NCI-H345 (cell line): ENCODE measurements at regions not wholly inside any gene's neighbourhood (a gene's known extent, or its start where the extent isn't known, plus 50 kb on each side); places are given as distances from the start of the nearest gene placed in this dataset.
"Not testable (repeated sequence)": the region's sequence is repeated elsewhere in the genome, so short reads cannot be mapped to it uniquely, and the experiment has no call there.

ENCODE experiments used
- DNase-seq: peaks from one replicate; lab custom pipeline; 2025; lab: John Stamatoyannopoulos, UW

- no peak for DNase-seq
Observed at GRCh38 chr3:152100491-152101132, 168.1 kb upstream of the MBNL1 start.

DNA sequence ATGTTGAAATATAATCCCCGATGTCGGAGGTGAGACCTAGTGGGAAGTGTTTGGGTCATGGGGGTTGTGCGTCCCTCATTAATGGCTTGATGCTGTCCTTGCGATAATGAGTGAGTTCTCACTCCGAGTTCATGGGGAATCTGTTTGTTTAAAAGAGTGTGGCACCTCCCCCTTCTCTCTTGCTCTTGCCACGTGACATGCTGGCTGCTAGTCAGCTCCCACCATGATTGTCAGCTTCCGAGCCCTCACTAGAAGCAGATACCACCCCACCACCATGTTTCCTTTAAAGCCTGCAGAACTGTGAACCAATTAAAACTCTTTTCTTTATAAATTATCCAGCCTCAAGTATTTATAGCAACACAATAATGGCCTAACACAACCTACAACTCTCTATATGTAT lies 166.3 kb upstream of the MBNL1 start:
- no peak for DNase-seq

- DNase-seq: no peak
Observed at GRCh38 chr3:152103257-152103656, 165.5 kb upstream of the MBNL1 start.

DNA sequence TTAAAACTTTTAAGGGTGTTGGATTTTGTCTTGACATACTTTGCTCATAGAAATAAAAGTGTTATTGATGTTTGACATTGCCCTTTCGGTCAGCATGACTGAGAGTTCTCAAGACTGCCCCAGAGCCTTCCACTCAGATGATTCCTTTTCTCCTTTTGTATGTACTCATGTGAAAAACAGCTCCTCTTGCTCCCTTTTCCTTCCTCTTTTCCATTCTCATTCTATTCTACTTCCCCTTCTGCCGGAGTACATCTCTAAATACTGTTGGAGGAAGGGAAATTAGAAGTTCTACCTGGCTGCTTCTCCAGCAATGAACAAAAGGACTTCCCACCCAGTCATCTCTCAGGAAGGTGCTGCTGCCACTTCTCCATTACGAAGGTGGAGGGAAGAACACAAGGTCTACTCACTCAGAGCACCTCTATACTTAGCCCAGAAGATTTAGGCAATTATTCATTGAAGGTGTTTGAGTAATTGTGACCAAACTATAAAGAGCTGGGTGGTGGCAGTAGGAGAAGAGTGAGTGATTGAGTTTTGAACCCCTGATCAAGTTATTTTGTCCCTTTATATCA lies 163.8 kb upstream of the MBNL1 start:
- DNase-seq: no peak

- no peak for DNase-seq
Observed at GRCh38 chr3:152105446-152105845, 163.3 kb upstream of the MBNL1 start.

DNA sequence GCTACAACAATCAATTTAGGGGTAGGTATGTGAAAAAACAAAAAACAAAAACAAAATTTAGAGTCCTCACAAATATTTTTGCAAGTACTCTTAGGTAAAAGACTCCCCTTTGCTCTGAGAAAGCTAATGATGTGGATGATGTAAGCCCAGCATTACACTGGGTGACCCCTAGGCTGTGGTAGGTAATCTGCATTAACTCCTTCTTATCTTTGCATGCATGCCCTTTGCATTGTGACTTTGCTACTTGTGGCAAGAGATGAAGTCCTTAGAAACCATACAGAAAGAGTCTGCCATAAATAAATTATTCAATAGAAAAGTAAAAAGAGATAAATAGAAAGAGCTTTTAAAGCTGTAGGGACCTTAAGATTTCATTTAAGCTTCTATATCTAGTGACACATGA lies 159.7 kb upstream of the MBNL1 start:
- DNase-seq: no peak

DNA sequence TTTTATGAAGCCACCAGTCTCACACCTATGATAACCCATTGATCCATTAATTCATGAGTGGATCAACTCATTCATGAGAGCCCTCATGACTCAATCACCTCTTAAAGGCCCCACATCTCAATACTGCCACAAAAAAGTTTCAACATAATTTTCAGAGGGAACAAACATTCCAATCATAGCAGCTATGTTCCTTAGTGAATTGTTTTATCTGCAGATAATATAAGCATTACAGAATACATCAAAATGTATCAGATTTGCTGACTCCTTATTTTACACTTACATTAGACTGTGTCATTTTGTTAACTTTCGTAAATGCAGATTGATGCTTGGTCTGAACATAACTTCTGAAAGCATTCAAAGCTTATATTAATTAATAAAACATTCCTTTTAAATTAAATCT lies 155.3 kb upstream of the MBNL1 start:
- DNase-seq: no peak

GRCh38 chr3:152113992-152114651 lies 154.6 kb upstream of the MBNL1 start:
- no peak for DNase-seq

DNA sequence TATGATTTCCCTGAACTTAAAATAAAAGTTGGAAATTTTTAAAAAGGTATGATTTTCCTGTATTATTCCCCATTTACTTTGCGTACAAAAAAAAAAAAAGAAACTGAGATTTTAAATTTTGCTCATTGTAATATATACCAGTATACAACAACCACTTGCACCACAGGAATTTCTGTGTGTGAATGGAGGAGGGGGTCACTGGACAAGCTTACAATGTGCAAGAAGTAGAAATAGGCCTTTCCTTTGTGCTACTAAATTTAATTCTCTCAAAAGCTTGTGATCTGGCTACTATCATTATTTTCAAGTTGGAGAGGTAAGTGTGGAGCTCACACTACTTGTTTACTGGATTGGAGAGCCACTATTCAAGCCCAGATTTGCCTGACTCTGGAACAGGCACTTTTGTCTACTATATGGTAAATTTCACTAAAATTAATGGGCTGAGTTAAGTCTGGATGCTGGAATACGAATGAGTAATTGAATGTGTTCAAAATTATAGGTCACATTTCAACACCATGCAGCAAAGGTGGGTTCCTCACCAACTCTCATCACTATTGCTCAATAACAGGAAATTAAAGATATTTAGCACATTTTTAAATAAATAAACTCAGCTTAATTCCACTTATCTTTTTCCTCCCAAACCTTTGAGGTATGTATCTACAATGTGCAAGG lies 148.0 kb upstream of the MBNL1 start:
- no peak for DNase-seq

- no peak for DNase-seq
Observed at GRCh38 chr3:152121270-152121636, 147.5 kb upstream of the MBNL1 start.

DNA sequence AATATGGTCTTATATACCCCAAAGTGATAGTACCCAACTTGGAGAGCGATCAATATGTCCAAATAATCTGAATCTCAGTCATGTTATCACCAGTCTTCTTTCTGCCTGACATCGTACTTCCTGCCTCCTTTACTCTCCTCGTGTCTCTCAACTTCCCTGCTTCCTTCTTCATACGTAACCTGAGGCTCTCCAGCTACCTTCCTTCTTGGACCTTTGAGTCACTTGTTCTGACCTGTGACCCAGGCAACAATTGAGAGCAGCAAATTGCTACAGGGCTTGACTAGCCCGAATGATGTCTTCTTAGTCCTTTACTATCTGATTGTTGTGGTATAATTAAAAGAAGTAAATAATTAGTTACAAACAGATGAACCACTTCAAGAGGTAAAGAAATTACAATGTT lies 145.9 kb upstream of the MBNL1 start:
- no peak for DNase-seq

- no peak for DNase-seq
Observed at GRCh38 chr3:152123457-152123856, 145.3 kb upstream of the MBNL1 start.

DNA sequence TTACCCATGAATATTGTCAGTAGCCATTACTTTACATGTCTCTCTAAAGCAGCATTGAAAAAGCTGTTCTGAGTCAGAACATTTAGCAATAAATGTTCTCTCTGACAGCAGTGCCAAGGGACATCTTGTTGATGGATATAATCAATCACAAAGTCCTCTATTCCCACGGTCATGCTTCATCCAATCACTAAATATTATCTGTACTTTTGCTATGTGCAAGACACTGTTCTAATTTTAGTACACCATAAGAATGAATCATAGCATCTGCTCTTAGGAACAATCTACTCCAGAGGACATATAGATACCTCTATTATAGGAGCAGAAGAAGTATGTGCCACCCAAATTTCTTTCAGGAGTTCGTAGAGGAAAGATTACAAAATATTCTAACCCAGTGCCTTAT lies 142.5 kb upstream of the MBNL1 start:
- no peak for DNase-seq

- DNase-seq: no peak
Observed at GRCh38 chr3:152127058-152127457, 141.7 kb upstream of the MBNL1 start.

DNA sequence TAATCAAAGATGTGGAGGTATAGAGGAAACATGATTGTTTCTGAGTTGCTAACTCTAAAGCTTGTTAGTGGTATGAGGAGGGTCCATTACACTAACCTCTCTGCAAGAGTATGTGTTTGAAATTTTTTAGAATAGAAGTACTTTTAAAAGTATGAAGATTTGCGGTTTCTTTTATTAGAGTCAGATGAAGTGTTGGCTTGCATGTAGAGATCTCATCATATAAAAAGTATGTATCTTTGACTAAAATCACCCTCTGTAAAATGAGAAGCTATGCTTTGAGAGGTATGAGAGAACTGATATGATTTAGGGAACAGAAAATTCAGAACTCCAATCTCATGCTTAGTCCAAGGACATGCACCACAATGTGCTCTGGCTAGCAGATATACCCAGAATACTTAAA lies 140.4 kb upstream of the MBNL1 start:
- no peak for DNase-seq

DNA sequence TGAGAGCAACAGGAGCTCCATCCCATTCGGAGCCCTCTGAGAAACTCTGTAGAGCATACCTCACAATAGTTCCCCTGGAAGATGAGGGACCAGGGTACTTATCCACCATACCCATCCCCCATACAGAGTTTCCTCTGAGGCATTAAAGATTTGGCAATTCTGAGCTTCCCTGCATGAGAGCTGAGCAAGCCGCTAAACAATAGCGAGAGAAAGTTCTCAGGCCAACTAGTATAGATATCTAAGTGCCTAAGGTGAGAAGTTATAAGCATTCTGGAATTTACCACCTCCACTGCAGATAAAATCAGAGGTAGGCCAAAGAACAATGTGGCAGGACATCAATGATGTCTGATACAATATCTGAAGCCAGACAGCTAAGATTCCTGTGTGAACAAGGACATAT lies 129.1 kb upstream of the MBNL1 start:
- no peak for DNase-seq

DNA sequence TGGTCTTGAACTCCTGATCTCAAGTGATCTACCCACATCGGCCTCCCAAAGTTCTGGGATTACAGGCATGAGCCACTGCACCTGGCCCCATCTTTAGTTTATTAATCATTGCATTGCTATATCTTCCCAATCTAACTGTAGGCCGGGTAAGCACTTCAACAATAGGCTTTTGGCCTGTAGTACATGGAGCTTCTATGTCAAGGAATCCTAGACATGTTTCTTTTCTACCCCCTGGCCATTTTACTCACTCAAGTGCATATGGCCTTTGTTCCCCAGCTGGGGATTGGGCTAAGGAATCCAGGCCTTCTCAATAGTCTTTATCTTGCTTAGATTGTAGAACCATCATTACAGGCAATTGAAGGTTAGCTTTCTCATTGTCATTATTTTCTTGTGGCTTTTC lies 122.3 kb upstream of the MBNL1 start:
- no peak for DNase-seq

DNA sequence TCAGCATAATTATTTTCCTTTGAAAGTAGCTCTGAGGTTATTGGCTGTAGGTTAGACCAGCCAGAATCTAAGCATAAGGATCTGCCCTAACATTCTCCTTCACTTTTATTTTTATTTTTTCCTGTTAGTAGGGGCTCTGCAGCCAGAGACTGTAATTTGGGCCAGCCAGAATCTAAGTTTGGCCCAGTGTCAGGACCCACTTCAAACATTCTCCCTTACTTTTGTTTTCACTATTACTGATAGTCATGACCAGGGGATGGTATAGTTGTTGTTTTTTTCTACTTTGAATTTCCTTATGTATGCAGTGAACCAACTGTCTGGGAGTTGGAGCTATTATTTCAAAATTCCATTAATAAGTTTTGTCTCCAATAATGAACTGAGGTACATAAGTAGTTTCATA lies 121.0 kb upstream of the MBNL1 start:
- no peak for DNase-seq

- no peak for DNase-seq
Observed at GRCh38 chr3:152148579-152148978, 120.2 kb upstream of the MBNL1 start.

DNA sequence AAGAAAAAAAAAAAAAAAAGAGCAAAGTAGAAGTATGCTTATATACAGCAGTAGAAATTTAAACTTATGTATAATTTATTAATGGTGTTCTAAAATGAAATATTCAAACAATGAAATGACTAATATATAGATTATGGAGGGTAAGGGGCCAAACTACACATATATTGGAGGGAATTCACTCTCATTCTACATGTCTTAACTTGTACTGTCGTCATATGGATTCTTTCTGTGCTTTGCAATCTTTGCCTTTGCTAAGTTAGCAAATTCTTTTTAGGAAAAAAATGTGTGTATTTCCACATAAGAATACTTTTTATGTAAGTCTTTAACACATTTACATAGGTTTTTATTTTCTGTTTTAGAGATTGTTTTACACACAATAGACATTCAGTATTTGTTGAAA lies 118.9 kb upstream of the MBNL1 start:
- DNase-seq: no peak

DNA sequence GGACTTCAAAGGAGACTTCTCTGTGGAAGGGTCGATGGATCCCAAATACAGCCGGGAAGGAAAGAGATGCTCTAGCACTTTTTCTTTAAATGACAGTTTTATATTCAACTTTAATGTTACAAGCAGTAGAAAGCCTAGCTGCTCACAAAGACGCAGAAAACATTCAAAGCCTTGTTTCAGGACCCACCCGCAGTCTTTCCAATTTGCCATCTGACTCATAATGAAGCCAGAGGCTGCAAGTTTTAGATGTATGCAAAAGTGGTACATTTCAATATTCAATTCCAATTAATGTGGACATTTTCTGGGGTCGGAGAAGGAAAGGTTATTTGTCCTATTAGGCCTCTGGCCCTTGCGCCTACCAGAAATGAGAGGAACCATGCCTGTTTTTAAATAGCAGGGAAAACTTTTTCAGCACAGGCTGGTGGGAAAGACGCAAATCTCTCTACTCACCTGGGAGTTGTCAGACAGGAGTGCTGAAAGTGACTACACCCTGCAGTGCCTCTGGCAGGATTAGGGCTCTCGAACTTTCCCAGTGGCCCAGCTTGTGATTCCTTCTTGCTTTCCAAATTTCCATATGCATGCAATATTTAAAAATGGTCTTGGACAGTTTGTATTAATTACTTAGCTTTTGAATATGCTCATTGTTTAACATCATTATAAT lies 117.4 kb upstream of the MBNL1 start:
- DNase-seq: no peak

GRCh38 chr3:152151877-152152765 lies 116.6 kb upstream of the MBNL1 start:
- DNase-seq: not testable (repeated sequence)
